ENCODE measurements at regions not wholly inside any gene's neighbourhood (a gene's known extent, or its start where the extent isn't known, plus 50 kb on each side); places are given as distances from the start of the nearest gene placed in this dataset.

- no peak for TF ChIP-seq CTCF (IDR thresholded peaks at IDR 0.05)
- no peak for TF ChIP-seq POLR2A (IDR thresholded peaks at IDR 0.05)
- no peak for TF ChIP-seq EP300 (IDR thresholded peaks at IDR 0.05; ENCODE audit: low read depth)
Measured at GRCh38 chr1:181406989-181407388, 76.3 kb upstream of the CACNA1E start.
